Smooth muscle cell (in vitro differentiated cells): ENCODE measurements at regions not wholly inside any gene's neighbourhood (a gene's known extent, or its start where the extent isn't known, plus 50 kb on each side); places are given as distances from the start of the nearest gene placed in this dataset.

Experiments
- DNase-seq: peaks from one replicate; lab custom pipeline; 2025; ENCODE audit not compliant: unreplicated experiment; lab: John Stamatoyannopoulos, UW
- H2AFZ ChIP-seq: fragments of 200-600 bp; sonication (generic); 2 replicates; pipeline ENCODE4 v1.6.0; 2016; ENCODE audit warnings: antibody characterized with exemption, low read depth, mild to moderate bottlenecking
- H3F3A ChIP-seq: fragments of 200-600 bp; sonication (generic); 2 replicates; pipeline ENCODE4 v1.6.0; 2017; ENCODE audit warnings: antibody characterized with exemption, low read depth
- H3K27ac ChIP-seq: fragments of 200-600 bp; sonication (generic); 2 replicates; pipeline ENCODE4 v1.5.1; 2016; ENCODE audit warnings: low read depth, mild to moderate bottlenecking
- H3K27me3 ChIP-seq: fragments of 200-600 bp; sonication (generic); 2 replicates; pipeline ENCODE4 v1.6.1; 2016; ENCODE audit warnings: low read depth, mild to moderate bottlenecking
- H3K36me3 ChIP-seq: fragments of 200-600 bp; sonication (generic); 2 replicates; pipeline ENCODE4 v1.5.1; 2016; ENCODE audit warnings: low read depth
- H3K4me1 ChIP-seq: fragments of 200-600 bp; sonication (generic); 2 replicates; pipeline ENCODE4 v1.5.1; 2016; ENCODE audit warnings: low read depth
- H3K4me2 ChIP-seq: fragments of 200-600 bp; sonication (generic); 2 replicates; pipeline ENCODE4 v1.6.0; 2016; ENCODE audit warnings: mild to moderate bottlenecking
- H3K4me3 ChIP-seq: fragments of 200-600 bp; sonication (generic); 2 replicates; pipeline ENCODE4 v1.5.1; 2016; ENCODE audit warnings: mild to moderate bottlenecking
- H3K79me2 ChIP-seq: fragments of 200-600 bp; sonication (generic); 2 replicates; pipeline ENCODE4 v1.6.0; 2016; ENCODE audit warnings: low read depth, mild to moderate bottlenecking
- H3K9ac ChIP-seq: fragments of 200-600 bp; sonication (generic); 2 replicates; pipeline ENCODE4 v1.6.0; 2016; ENCODE audit warnings: low read depth
- H3K9me3 ChIP-seq: fragments of 200-600 bp; sonication (generic); replicated peaks from 2 replicates; pipeline ENCODE4 v1.5.1; 2016; ENCODE audit warnings: low read depth
- H4K20me1 ChIP-seq: fragments of 200-600 bp; sonication (generic); 2 replicates; pipeline ENCODE4 v1.6.0; 2016; ENCODE audit warnings: low read depth
- WGBS: methylation state at CpG from one replicate; pipeline ENCODE4 v1.1.7; 2016; ENCODE audit warnings: low lambda C conversion rate; 5-methylcytosine and 5-hydroxymethylcytosine counted together
- TF ChIP-seq, protein P1 (sequence below): fragments of 200-600 bp; sonication (generic); IDR thresholded peaks from 2 replicates; pipeline ENCODE4 v1.5.1; 2017; ENCODE audit warnings: borderline replicate concordance, mild to moderate bottlenecking, antibody characterized with exemption; ENCODE audit not compliant: insufficient read depth, poor library complexity, severe bottlenecking

- no peaks in the 10 kb centered on the region for H3K27me3 ChIP-seq
- H3K36me3 ChIP-seq = no peaks in the 10 kb centered on the region
- DNase-seq = no peak
- no peaks in the 10 kb centered on the region for H3K79me2 ChIP-seq
- no peaks in the 10 kb centered on the region for H3K4me1 ChIP-seq
- WGBS = 86% methylated on average over 3 of the region's 3 CpGs
- no peaks in the 10 kb centered on the region for H4K20me1 ChIP-seq
- H3K9me3 ChIP-seq = no peaks in the 10 kb centered on the region
- H3K9ac ChIP-seq = no peak overlapping the region
- H3F3A ChIP-seq = no peaks in the 10 kb centered on the region
- H2AFZ ChIP-seq = no peak overlapping the region
- H3K27ac ChIP-seq = no peak overlapping the region
- no peak overlapping the region for H3K4me3 ChIP-seq
- no peak overlapping the region for H3K4me2 ChIP-seq
- TF ChIP-seq, protein P1, sequence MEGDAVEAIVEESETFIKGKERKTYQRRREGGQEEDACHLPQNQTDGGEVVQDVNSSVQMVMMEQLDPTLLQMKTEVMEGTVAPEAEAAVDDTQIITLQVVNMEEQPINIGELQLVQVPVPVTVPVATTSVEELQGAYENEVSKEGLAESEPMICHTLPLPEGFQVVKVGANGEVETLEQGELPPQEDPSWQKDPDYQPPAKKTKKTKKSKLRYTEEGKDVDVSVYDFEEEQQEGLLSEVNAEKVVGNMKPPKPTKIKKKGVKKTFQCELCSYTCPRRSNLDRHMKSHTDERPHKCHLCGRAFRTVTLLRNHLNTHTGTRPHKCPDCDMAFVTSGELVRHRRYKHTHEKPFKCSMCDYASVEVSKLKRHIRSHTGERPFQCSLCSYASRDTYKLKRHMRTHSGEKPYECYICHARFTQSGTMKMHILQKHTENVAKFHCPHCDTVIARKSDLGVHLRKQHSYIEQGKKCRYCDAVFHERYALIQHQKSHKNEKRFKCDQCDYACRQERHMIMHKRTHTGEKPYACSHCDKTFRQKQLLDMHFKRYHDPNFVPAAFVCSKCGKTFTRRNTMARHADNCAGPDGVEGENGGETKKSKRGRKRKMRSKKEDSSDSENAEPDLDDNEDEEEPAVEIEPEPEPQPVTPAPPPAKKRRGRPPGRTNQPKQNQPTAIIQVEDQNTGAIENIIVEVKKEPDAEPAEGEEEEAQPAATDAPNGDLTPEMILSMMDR = no peak
Observed at GRCh38 chr2:203606051-203606450, 71.0 kb upstream of the RAPH1 start.

- WGBS = 92% methylated on average over 8 of the region's 8 CpGs
- no peaks in the 10 kb centered on the region for H4K20me1 ChIP-seq
- no peak overlapping the region for H3K4me2 ChIP-seq
- H3K36me3 ChIP-seq = no peaks in the 10 kb centered on the region
- TF ChIP-seq, protein P1 = no peak
- no peak overlapping the region for H2AFZ ChIP-seq
- no peaks in the 10 kb centered on the region for H3K27me3 ChIP-seq
- no peak overlapping the region for H3K27ac ChIP-seq
- DNase-seq = no peak
- H3K9ac ChIP-seq = no peak overlapping the region
- no peaks in the 10 kb centered on the region for H3F3A ChIP-seq
- no peaks in the 10 kb centered on the region for H3K79me2 ChIP-seq
- no peaks in the 10 kb centered on the region for H3K9me3 ChIP-seq
- no peaks in the 10 kb centered on the region for H3K4me1 ChIP-seq
- no peak overlapping the region for H3K4me3 ChIP-seq
Observed at GRCh38 chr2:203610558-203610957, 75.5 kb upstream of the RAPH1 start.

GRCh38 chr2:203612246-203612645 is 77.1 kb upstream of the RAPH1 start:
- Histone ChIP-seq H3F3A (no peaks in the 10 kb centered on the region), H3K27me3 (no peaks in the 10 kb centered on the region), H3K9ac (no peak overlapping the region), H3K9me3 (no peaks in the 10 kb centered on the region), H3K4me3 (no peak overlapping the region), H4K20me1 (no peaks in the 10 kb centered on the region), H3K36me3 (no peaks in the 10 kb centered on the region), H3K4me2 (no peak overlapping the region), H3K4me1 (no peaks in the 10 kb centered on the region), H2AFZ (no peak overlapping the region), H3K27ac (no peak overlapping the region), H3K79me2 (no peaks in the 10 kb centered on the region)
- no peak for DNase-seq
- TF ChIP-seq, protein P1 = no peak
- 84% methylated on average over 4 of the region's 4 CpGs for WGBS

GRCh38 chr2:203619267-203619878 is 84.3 kb upstream of the RAPH1 start:
- Histone ChIP-seq H2AFZ (no peak overlapping the region), H3K9me3 (no peaks in the 10 kb centered on the region), H3K9ac (no peak overlapping the region), H4K20me1 (no peaks in the 10 kb centered on the region), H3K27ac (no peak overlapping the region), H3F3A (no peaks in the 10 kb centered on the region), H3K27me3 (no peaks in the 10 kb centered on the region), H3K4me3 (no peak overlapping the region), H3K4me1 (no peaks in the 10 kb centered on the region), H3K36me3 (no peaks in the 10 kb centered on the region), H3K79me2 (no peaks in the 10 kb centered on the region), H3K4me2 (no peak overlapping the region)
- TF ChIP-seq, protein P1 = no peak
- no peak for DNase-seq
- WGBS = 95% methylated on average over 6 of the region's 6 CpGs
